ENCODE measurements at regions not wholly inside any gene's neighbourhood (a gene's known extent, or its start where the extent isn't known, plus 50 kb on each side); places are given as distances from the start of the nearest gene placed in this dataset.

GRCh38 chr2:58669998-58670397 lies 428.9 kb upstream of the FANCL start:
- TF ChIP-seq, protein P1, sequence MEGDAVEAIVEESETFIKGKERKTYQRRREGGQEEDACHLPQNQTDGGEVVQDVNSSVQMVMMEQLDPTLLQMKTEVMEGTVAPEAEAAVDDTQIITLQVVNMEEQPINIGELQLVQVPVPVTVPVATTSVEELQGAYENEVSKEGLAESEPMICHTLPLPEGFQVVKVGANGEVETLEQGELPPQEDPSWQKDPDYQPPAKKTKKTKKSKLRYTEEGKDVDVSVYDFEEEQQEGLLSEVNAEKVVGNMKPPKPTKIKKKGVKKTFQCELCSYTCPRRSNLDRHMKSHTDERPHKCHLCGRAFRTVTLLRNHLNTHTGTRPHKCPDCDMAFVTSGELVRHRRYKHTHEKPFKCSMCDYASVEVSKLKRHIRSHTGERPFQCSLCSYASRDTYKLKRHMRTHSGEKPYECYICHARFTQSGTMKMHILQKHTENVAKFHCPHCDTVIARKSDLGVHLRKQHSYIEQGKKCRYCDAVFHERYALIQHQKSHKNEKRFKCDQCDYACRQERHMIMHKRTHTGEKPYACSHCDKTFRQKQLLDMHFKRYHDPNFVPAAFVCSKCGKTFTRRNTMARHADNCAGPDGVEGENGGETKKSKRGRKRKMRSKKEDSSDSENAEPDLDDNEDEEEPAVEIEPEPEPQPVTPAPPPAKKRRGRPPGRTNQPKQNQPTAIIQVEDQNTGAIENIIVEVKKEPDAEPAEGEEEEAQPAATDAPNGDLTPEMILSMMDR (IDR thresholded peaks at IDR 0.05): no peak
- TF ChIP-seq POLR2A (IDR thresholded peaks at IDR 0.05): no peak

Data from Peyer's patch (tissue), 4 donors.